MCF 10A (cell line): ENCODE measurements at regions not wholly inside any gene's neighbourhood (a gene's known extent, or its start where the extent isn't known, plus 50 kb on each side); places are given as distances from the start of the nearest gene placed in this dataset.

Experiments used
- BruUV-seq: library from RNA; stranded (reverse); fragments of 400-500 nt; replicated peaks from 2 replicates; lab custom pipeline; 2021; lab: Mats Ljungman, UMichigan
- CTCF ChIA-PET: fragments of 300-600 bp; sonication (Branson Sonifier 250); formaldehyde crosslinking; extraction: SDS; loops from one replicate; lab custom pipeline; 2021; ENCODE audit warnings: antibody characterized with exemption, inconsistent platforms; lab: Yijun Ruan, JAX
- POLR2A ChIA-PET: fragments of 300-600, 350-650 bp; sonication (Branson Sonifier 250); formaldehyde crosslinking; extraction: SDS; loops from one replicate; lab custom pipeline; 2020; ENCODE audit warnings: antibody characterized with exemption, inconsistent platforms; lab: Yijun Ruan, JAX
- DNase-seq: peaks from one replicate; pipeline ENCODE4 v3.0.0-alpha.2; 2018; ENCODE audit not compliant: unreplicated experiment
- H3K27ac Mint-ChIP-seq: one replicate; pipeline ENCODE4 v1.8.0; 2022; ENCODE audit warnings: mild to moderate bottlenecking, low read depth, mixed read lengths; ENCODE audit not compliant: unreplicated experiment
- H3K27me3 Mint-ChIP-seq: one replicate; pipeline ENCODE4 v1.8.0; 2022; ENCODE audit warnings: mixed read lengths; ENCODE audit not compliant: insufficient read depth, unreplicated experiment
- H3K36me3 Mint-ChIP-seq: one replicate; pipeline ENCODE4 v1.8.0; 2022; ENCODE audit warnings: mild to moderate bottlenecking, moderate library complexity, mixed read lengths; ENCODE audit not compliant: insufficient read depth, unreplicated experiment
- H3K4me1 Mint-ChIP-seq: one replicate; pipeline ENCODE4 v1.8.0; 2022; ENCODE audit warnings: mixed read lengths; ENCODE audit not compliant: insufficient read depth, unreplicated experiment
- H3K4me3 Mint-ChIP-seq: one replicate; pipeline ENCODE4 v1.8.0; 2022; ENCODE audit warnings: mild to moderate bottlenecking, moderate library complexity, mixed read lengths; ENCODE audit not compliant: unreplicated experiment
- H3K9me3 Mint-ChIP-seq: one replicate; pipeline ENCODE4 v1.8.0; 2022; ENCODE audit warnings: mixed read lengths; ENCODE audit not compliant: unreplicated experiment
- intact Hi-C: fragments of 100-400 bp; cut with micrococcal nuclease; formaldehyde crosslinking; loops from 2 replicates; pipeline ENCODE4 v1.14.1; 2022
- TF ChIP-seq, protein P1 (sequence below): fragments of 200-600 bp; IDR thresholded peaks from one replicate; pipeline ENCODE4 v1.8.0; 2022; ENCODE audit warnings: antibody characterized with exemption, mild to moderate bottlenecking; ENCODE audit not compliant: unreplicated experiment

DNA sequence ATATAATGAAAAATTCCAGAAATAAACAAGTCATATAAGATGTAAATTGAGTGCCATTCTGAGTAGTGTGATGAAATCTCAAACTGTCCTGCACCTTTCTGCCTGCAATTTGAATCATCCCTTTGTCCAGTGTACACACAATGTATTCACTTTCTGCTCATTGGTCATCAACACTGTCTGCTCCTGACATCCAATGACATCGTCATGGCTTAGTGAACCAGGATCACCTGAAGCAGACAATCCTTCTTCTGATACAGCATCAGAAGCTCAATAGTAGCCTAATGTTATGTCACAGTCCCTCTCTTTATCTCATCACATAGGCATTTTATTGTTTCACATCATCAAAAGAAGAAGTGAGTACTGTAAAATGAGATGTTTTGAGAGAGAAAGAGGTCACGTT is 366.3 kb downstream of the RFPL4B start:
- ChIA-PET CTCF (interaction anchor here (0.7 kb wide), 1 partner anchor 19 kb away, joined by 3 read pairs; no protein-coding TSS in a partner anchor), POLR2A (no interaction called here)
- TF ChIP-seq, protein P1, sequence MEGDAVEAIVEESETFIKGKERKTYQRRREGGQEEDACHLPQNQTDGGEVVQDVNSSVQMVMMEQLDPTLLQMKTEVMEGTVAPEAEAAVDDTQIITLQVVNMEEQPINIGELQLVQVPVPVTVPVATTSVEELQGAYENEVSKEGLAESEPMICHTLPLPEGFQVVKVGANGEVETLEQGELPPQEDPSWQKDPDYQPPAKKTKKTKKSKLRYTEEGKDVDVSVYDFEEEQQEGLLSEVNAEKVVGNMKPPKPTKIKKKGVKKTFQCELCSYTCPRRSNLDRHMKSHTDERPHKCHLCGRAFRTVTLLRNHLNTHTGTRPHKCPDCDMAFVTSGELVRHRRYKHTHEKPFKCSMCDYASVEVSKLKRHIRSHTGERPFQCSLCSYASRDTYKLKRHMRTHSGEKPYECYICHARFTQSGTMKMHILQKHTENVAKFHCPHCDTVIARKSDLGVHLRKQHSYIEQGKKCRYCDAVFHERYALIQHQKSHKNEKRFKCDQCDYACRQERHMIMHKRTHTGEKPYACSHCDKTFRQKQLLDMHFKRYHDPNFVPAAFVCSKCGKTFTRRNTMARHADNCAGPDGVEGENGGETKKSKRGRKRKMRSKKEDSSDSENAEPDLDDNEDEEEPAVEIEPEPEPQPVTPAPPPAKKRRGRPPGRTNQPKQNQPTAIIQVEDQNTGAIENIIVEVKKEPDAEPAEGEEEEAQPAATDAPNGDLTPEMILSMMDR, result no peak
- H3K9me3 Mint-ChIP-seq, result no peaks in the 10 kb centered on the region
- no peak overlapping the region for H3K27ac Mint-ChIP-seq
- BruUV-seq, result no TSS peak
- H3K4me3 Mint-ChIP-seq, result no peak overlapping the region
- no peak for DNase-seq
- intact Hi-C loops, result no loop called here
- H3K36me3 Mint-ChIP-seq, result no peaks in the 10 kb centered on the region
- H3K4me1 Mint-ChIP-seq, result no peaks in the 10 kb centered on the region
- no peaks in the 10 kb centered on the region for H3K27me3 Mint-ChIP-seq

DNA sequence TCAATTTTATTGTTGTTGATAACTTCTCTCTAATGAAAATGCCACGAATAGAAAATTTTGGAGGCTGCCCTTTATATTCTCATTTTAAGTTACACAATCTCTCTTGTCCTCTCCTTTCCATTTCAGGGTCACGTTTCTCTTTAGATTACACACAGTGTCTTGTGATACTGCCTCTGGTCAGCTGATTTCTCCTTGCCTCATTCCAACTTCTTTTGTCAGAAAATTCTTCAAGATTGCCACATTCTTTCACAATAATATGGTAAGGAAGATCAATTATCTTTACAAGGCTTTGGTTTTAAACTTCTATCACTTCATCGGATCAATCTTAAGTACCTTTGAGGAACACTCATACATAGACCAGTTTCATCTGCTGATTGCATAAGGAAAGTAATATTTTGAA is 370.3 kb downstream of the RFPL4B start:
- TF ChIP-seq, protein P1, result no peak
- H3K4me1 Mint-ChIP-seq, result no peaks in the 10 kb centered on the region
- no peaks in the 10 kb centered on the region for H3K9me3 Mint-ChIP-seq
- ChIA-PET CTCF (interaction anchor here (0.7 to 1.5 kb wide), 2 partner anchors 117 to 1141 kb away, joined by 3 to 4 read pairs; no protein-coding TSS in a partner anchor), POLR2A (no interaction called here)
- no peak overlapping the region for H3K4me3 Mint-ChIP-seq
- H3K36me3 Mint-ChIP-seq, result no peaks in the 10 kb centered on the region
- no peaks in the 10 kb centered on the region for H3K27me3 Mint-ChIP-seq
- no peak for DNase-seq
- H3K27ac Mint-ChIP-seq, result no peak overlapping the region
- intact Hi-C loops, result no loop called here
- BruUV-seq, result no TSS peak

DNA sequence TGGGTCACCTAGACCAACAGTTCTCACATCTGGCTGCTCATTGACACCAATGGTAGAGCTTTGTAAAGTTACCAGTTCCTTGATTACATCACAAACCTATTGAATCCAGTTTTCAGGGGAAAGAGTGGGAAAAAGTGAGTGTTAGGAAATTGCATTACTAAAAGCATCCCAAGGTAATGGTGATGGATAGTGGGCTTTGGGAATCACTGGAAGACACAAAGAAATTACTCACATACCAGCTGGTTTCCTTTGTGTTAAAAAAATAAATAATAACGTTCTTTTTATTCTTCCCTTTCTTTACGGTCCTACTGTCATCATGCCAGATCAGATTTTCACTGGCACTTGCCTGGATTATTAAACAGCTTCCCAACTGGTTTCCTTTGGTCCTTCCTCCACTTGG is 370.7 kb downstream of the RFPL4B start:
- Mint-ChIP-seq H3K9me3 (no peaks in the 10 kb centered on the region), H3K27me3 (no peaks in the 10 kb centered on the region), H3K4me3 (no peak overlapping the region), H3K36me3 (no peaks in the 10 kb centered on the region), H3K27ac (no peak overlapping the region), H3K4me1 (no peaks in the 10 kb centered on the region)
- no peak for DNase-seq
- no TSS peak for BruUV-seq
- TF ChIP-seq, protein P1, result no peak
- ChIA-PET CTCF (interaction anchor here (0.5 to 1.5 kb wide), 3 partner anchors 72 to 1141 kb away, joined by 3 to 4 read pairs (median 3); no protein-coding TSS in a partner anchor), POLR2A (no interaction called here)
- intact Hi-C loops, result no loop called here

DNA sequence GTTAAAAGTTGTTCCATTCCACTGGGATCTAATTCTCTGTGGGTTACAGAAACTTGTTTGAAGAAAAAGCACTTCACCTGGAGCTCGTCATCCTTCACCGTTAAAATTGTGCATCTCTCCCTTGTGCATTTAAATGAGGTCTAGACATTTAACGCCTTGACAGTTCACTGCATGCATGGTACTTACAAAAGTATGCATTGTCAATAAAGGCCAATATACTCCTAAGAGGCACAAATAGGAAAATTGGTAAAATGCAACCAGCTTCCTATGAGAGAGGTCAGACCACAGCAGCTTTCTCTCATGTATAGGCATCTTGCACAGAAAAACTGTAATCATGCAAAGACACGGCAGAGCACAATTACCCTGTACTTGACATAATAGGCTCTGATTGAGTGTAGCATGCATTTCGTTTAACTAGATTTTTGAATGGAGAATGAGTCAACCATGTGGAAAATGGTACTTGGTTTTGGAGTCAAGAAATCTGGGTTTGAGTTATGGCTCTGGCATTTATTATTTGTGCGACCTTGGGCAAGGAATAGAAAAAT is 378.5 kb downstream of the RFPL4B start:
- DNase-seq, result no peak
- intact Hi-C loops, result no loop called here
- no peak overlapping the region for H3K27ac Mint-ChIP-seq
- POLR2A ChIA-PET, result interaction anchor here (0.6 kb wide), 1 partner anchor 261 kb away, joined by 3 read pairs; no protein-coding TSS in a partner anchor
- no peaks in the 10 kb centered on the region for H3K4me1 Mint-ChIP-seq
- CTCF ChIA-PET, result no interaction called here
- no peaks in the 10 kb centered on the region for H3K36me3 Mint-ChIP-seq
- BruUV-seq, result no TSS peak
- H3K27me3 Mint-ChIP-seq, result no peaks in the 10 kb centered on the region
- TF ChIP-seq, protein P1, result no peak
- H3K4me3 Mint-ChIP-seq, result no peak overlapping the region
- H3K9me3 Mint-ChIP-seq, result no peaks in the 10 kb centered on the region
